ENCODE measurements at regions not wholly inside any gene's neighbourhood (a gene's known extent, or its start where the extent isn't known, plus 50 kb on each side); places are given as distances from the start of the nearest gene placed in this dataset.
A peak's percentile ranks its signal among the peaks of the same experiment; 100 is the strongest.
"Not testable (repeated sequence)": the region's sequence is repeated elsewhere in the genome, so short reads cannot be mapped to it uniquely, and the experiment has no call there.

- peak; percentile 37 to 54 (median 40) for DNase-seq (ENCODE audit: low read depth in 4 of 4, low spot score in 3 of 4)
Observed at GRCh38 chr3:159260049-159260662, 458.3 kb downstream of the MFSD1 start.

- not testable (repeated sequence) for DNase-seq (ENCODE audit: low read depth in 4 of 4, low spot score in 3 of 4)
Observed at GRCh38 chr3:159261333-159261732, 459.5 kb downstream of the MFSD1 start.

- peak; percentile 16 to 36 (median 23) for DNase-seq (ENCODE audit: low read depth in 4 of 4, low spot score in 3 of 4)
Observed at GRCh38 chr3:159263750-159264553, 462.1 kb downstream of the MFSD1 start.

GRCh38 chr3:159265705-159266104 is 463.9 kb downstream of the MFSD1 start:
- DNase-seq (ENCODE audit: low read depth in 4 of 4, low spot score in 3 of 4) = no peak

DNA sequence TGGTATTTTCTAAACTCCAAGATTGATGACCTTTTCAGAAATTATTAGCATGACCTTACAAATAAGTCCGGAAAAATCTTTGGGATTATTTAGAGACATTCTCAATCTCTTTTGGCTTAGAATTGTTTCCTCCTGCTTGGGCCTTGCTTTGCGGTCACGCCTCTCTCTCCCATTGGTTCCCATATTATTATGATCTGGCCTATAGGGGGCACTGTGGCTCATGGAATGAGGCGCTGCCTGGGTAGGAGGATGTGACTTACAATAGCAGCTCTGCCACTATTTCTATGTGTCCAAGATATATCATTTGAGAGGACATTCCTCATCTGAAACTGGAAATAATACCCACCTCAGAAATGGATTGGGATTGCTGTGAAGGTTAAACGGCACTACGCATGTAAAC is 464.9 kb downstream of the MFSD1 start:
- DNase-seq (ENCODE audit: low read depth in 4 of 4, low spot score in 3 of 4) = peak; percentile 14 to 20 (median 20)

DNA sequence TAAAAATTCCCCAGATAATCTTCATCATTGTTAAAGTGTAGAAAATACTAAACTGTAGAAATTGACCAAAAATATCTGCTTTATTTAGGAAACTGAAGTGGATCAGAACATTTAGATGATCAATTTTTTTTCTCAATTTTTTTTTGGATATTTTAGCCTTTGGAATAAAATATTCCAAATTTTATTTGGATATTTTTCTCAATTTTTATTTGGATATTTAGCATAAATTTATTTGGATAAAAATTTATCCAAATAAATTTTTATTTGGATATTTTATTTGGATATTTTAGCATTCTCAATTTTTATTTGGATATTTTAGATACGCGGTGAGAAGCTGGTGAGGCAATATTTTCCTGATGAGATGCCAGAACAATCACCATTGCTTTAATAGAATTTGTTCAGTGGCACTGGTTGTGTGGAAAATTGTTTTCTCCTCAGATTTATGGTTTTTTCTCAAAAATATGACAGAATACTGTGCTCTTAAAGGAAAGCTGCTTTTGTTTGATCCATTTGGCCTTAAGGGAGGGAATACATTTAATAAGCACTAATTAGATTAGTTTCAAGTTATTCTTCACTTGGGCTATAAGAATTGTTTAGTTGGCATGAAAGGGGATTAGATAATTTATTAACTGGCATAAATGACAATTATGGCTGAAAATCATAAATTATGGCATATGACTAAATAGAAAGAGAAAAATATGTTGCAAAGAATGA is 470.1 kb downstream of the MFSD1 start:
- no peak for DNase-seq (ENCODE audit: low read depth in 4 of 4, low spot score in 3 of 4)

DNA sequence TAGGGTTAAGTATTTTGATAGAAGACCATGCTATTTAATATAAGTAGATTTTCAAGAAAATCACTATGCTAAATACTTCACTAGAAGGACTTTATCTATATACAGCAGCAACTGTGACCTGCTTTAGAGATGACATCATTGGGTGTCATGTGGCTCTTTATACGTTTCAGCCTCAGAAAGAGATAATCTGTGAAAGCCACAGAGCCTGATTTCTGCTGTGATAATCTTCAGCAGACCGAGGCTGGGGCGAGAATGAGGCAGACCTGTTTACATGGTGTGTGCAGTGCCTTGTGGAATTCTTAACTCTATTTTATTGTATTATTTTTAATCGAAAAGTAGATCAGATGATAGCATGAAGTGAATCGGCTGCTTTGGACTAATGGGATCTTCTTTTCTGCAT is 471.2 kb downstream of the MFSD1 start:
- no peak for DNase-seq (ENCODE audit: low read depth in 4 of 4, low spot score in 3 of 4)

GRCh38 chr3:159273608-159274007 is 471.8 kb downstream of the MFSD1 start:
- DNase-seq (ENCODE audit: low read depth in 4 of 4, low spot score in 3 of 4) = peak; percentile 27 to 65 (median 48)

- no peak for DNase-seq (ENCODE audit: low read depth in 4 of 4, low spot score in 3 of 4)
Observed at GRCh38 chr3:159275741-159276140, 473.9 kb downstream of the MFSD1 start.

GRCh38 chr3:159277814-159278213 is 476.0 kb downstream of the MFSD1 start:
- DNase-seq (ENCODE audit: low read depth in 4 of 4, low spot score in 3 of 4) = no peak

DNA sequence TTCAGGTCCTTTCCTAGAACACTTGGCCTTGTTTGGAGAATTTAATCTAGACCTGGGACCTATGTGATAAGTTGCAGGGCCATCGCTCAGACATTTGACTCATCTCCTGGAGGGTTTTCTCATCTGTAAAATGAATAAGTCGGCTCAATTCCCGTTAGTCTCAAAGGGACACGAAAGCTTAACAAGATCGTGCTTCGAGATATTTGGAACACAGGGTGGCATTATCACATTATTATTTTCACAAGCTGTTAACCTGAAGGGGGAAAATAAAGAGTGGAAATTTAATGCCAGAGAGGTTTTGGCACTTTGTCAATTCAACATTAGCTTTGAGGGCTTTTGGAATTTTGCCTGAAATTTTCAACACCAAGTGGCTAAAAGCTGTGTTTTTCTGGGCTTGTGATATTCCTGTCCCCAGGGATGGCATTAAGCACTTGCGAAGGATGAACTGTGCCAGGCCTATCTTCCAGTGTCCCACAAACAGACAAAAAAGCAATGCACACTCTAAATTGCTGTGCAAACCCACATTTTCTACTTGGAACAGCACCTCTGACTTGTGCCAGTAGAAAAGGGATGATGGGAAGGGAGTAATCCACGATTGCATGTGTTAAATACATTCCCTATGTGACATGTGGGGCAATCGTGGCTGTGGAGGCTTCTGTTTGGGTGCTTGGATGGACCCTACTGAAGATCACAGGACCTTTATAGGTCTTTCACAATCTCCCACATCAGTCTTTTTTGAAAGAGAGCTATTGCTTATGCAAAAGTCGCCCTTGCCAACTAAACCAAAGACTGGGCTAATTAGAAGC is 478.7 kb downstream of the MFSD1 start:
- no peak for DNase-seq (ENCODE audit: low read depth in 4 of 4, low spot score in 3 of 4)

- no peak for DNase-seq (ENCODE audit: low read depth in 4 of 4, low spot score in 3 of 4)
Observed at GRCh38 chr3:159293493-159293892, 491.6 kb downstream of the MFSD1 start.

- DNase-seq (ENCODE audit: low read depth in 4 of 4, low spot score in 3 of 4) = no peak
Observed at GRCh38 chr3:159301961-159302360, 500.1 kb downstream of the MFSD1 start.

GRCh38 chr3:159305017-159305416 is 503.2 kb downstream of the MFSD1 start:
- no peak for DNase-seq (ENCODE audit: low read depth in 4 of 4, low spot score in 3 of 4)

- DNase-seq (ENCODE audit: low read depth in 4 of 4, low spot score in 3 of 4) = not testable (repeated sequence)
Observed at GRCh38 chr3:159316706-159317105, 514.9 kb downstream of the MFSD1 start.

DNA sequence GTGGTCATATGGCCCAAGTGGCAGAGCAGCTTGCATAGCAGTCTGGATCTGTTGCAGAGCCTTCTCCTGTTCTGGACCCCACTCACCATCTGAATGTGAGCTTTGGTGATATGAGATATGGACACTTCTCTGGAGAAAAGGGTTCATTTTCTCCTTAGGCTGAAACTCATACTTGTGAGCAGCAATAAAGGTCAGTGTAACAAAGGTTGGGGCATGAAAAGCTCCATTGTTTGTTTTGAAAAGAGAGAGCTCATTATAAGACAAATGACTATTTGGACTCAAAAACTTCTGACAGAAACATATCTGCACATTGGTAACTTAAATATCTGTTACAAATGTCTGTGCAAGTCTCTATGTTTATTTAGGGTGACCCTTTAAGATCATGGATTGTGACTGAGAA is 517.3 kb downstream of the MFSD1 start:
- DNase-seq (ENCODE audit: low read depth in 4 of 4, low spot score in 3 of 4) = no peak

GRCh38 chr3:159322322-159322939 is 520.6 kb downstream of the MFSD1 start:
- no peak for DNase-seq (ENCODE audit: low read depth in 4 of 4, low spot score in 3 of 4)

GRCh38 chr3:159323848-159324247 is 522.0 kb downstream of the MFSD1 start:
- DNase-seq (ENCODE audit: low read depth in 4 of 4, low spot score in 3 of 4) = no peak

- DNase-seq (ENCODE audit: low read depth in 4 of 4, low spot score in 3 of 4) = no peak
Observed at GRCh38 chr3:159326998-159327397, 525.1 kb downstream of the MFSD1 start.

- DNase-seq (ENCODE audit: low read depth in 4 of 4, low spot score in 3 of 4) = no peak
Observed at GRCh38 chr3:159332535-159333099, 530.8 kb downstream of the MFSD1 start.

Data from right renal pelvis (tissue), 4 donors.